ENCODE measurements at regions not wholly inside any gene's neighbourhood (a gene's known extent, or its start where the extent isn't known, plus 50 kb on each side); places are given as distances from the start of the nearest gene placed in this dataset.

- intact Hi-C loops (cut with DNase I; ENCODE audit: low total_unique reads): no loop called here
- no peaks in the 10 kb centered on the region for H3K27me3 ChIP-seq
- no peak overlapping the region for H3K4me3 ChIP-seq
- no peaks in the 10 kb centered on the region for H3K4me1 ChIP-seq
- no peak for DNase-seq
- H3K9me3 ChIP-seq: no peaks in the 10 kb centered on the region
- H3K27ac ChIP-seq: no peak overlapping the region
- H3K36me3 ChIP-seq: no peaks in the 10 kb centered on the region
- TF ChIP-seq, protein P1, sequence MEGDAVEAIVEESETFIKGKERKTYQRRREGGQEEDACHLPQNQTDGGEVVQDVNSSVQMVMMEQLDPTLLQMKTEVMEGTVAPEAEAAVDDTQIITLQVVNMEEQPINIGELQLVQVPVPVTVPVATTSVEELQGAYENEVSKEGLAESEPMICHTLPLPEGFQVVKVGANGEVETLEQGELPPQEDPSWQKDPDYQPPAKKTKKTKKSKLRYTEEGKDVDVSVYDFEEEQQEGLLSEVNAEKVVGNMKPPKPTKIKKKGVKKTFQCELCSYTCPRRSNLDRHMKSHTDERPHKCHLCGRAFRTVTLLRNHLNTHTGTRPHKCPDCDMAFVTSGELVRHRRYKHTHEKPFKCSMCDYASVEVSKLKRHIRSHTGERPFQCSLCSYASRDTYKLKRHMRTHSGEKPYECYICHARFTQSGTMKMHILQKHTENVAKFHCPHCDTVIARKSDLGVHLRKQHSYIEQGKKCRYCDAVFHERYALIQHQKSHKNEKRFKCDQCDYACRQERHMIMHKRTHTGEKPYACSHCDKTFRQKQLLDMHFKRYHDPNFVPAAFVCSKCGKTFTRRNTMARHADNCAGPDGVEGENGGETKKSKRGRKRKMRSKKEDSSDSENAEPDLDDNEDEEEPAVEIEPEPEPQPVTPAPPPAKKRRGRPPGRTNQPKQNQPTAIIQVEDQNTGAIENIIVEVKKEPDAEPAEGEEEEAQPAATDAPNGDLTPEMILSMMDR (IDR thresholded peaks at IDR 0.05): no peak
Observed at GRCh38 chr5:63135291-63135690, 556.7 kb downstream of the LRRC70 start.

GRCh38 chr5:63131626-63132285 is 553.1 kb downstream of the LRRC70 start:
- intact Hi-C loops (cut with DNase I; ENCODE audit: low total_unique reads): no loop called here

GRCh38 chr5:63128761-63129160 is 550.1 kb downstream of the LRRC70 start:
- no peak for DNase-seq

More at GRCh38 chr5:63131626-63132285, 553.1 kb downstream of the LRRC70 start:
- no peak for DNase-seq
- no peaks in the 10 kb centered on the region for H3K4me1 ChIP-seq
- H3K4me3 ChIP-seq: no peak overlapping the region
- no peaks in the 10 kb centered on the region for H3K9me3 ChIP-seq
- H3K27me3 ChIP-seq: no peaks in the 10 kb centered on the region
- TF ChIP-seq, protein P1 (IDR thresholded peaks at IDR 0.05): no peak
- no peaks in the 10 kb centered on the region for H3K36me3 ChIP-seq
- H3K27ac ChIP-seq: no peak overlapping the region

DNA sequence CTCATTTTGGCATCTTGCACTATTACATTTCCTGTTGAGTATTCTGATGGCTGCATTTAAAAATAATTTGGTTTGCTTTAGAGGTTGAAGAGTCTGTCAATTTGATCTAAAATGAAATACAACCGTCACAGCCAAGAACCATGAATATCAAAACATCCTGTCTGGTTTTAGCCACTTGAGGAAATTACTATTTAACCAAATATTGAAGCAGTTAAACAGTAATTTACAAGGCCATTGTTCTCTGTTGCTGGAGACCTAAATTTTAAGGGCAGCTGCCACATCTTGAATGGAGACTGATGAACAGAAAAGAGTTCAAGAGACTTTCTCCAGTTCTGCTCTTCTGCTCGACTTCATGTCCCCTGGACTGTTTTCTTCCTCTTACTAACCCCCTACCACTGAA is 549.4 kb downstream of the LRRC70 start:
- DNase-seq: no peak
- Histone ChIP-seq H3K4me1 (no peaks in the 10 kb centered on the region), H3K4me3 (no peak overlapping the region), H3K27me3 (no peaks in the 10 kb centered on the region), H3K9me3 (no peaks in the 10 kb centered on the region), H3K27ac (no peak overlapping the region), H3K36me3 (no peaks in the 10 kb centered on the region)
- intact Hi-C loops (cut with DNase I; ENCODE audit: low total_unique reads): no loop called here
- TF ChIP-seq, protein P1 (IDR thresholded peaks at IDR 0.05): no peak

More at GRCh38 chr5:63128761-63129160, 550.1 kb downstream of the LRRC70 start:
- H3K36me3 ChIP-seq: no peaks in the 10 kb centered on the region
- no peak overlapping the region for H3K4me3 ChIP-seq
- TF ChIP-seq, protein P1 (IDR thresholded peaks at IDR 0.05): no peak
- no peaks in the 10 kb centered on the region for H3K9me3 ChIP-seq
- no peaks in the 10 kb centered on the region for H3K27me3 ChIP-seq
- no peaks in the 10 kb centered on the region for H3K4me1 ChIP-seq
- no peak overlapping the region for H3K27ac ChIP-seq
- intact Hi-C loops (cut with DNase I; ENCODE audit: low total_unique reads): no loop called here

GRCh38 chr5:63127054-63127453 is 548.4 kb downstream of the LRRC70 start:
- Histone ChIP-seq H3K36me3 (no peaks in the 10 kb centered on the region), H3K4me3 (no peak overlapping the region), H3K4me1 (no peaks in the 10 kb centered on the region), H3K27ac (no peak overlapping the region), H3K9me3 (no peaks in the 10 kb centered on the region), H3K27me3 (no peaks in the 10 kb centered on the region)
- intact Hi-C loops (cut with DNase I; ENCODE audit: low total_unique reads): no loop called here
- TF ChIP-seq, protein P1 (IDR thresholded peaks at IDR 0.05): no peak
- DNase-seq: no peak

All from tibial artery (tissue), 4 donors.